ENCODE measurements at regions not wholly inside any gene's neighbourhood (a gene's known extent, or its start where the extent isn't known, plus 50 kb on each side); places are given as distances from the start of the nearest gene placed in this dataset.

- no peak for TF ChIP-seq ZFX (IDR thresholded peaks at IDR 0.05; ENCODE audit: borderline replicate concordance)
- no peak for TF ChIP-seq CTCF (IDR thresholded peaks at IDR 0.05)
- no peak overlapping the region for H3K27ac ChIP-seq
Measured at GRCh38 chr2:109058802-109059201, 69.8 kb upstream of the EDAR start.

GRCh38 chr2:109058191-109058632 is 69.2 kb upstream of the EDAR start:
- TF ChIP-seq ZFX (IDR thresholded peaks at IDR 0.05; ENCODE audit: borderline replicate concordance) (no peak), CTCF (IDR thresholded peaks at IDR 0.05) (no peak)
- H3K27ac ChIP-seq, result no peak overlapping the region

- no peak overlapping the region for H3K27ac ChIP-seq
- TF ChIP-seq ZFX (IDR thresholded peaks at IDR 0.05; ENCODE audit: borderline replicate concordance), result no peak
- no peak for TF ChIP-seq CTCF (IDR thresholded peaks at IDR 0.05)
Measured at GRCh38 chr2:109057686-109058085, 68.7 kb upstream of the EDAR start.

GRCh38 chr2:109055435-109055834 is 66.4 kb upstream of the EDAR start:
- no peak for TF ChIP-seq CTCF (IDR thresholded peaks at IDR 0.05)
- TF ChIP-seq ZFX (IDR thresholded peaks at IDR 0.05; ENCODE audit: borderline replicate concordance), result no peak
- no peak overlapping the region for H3K27ac ChIP-seq

- TF ChIP-seq CTCF (IDR thresholded peaks at IDR 0.05) (no peak), ZFX (IDR thresholded peaks at IDR 0.05; ENCODE audit: borderline replicate concordance) (no peak)
- no peak overlapping the region for H3K27ac ChIP-seq
Measured at GRCh38 chr2:109054865-109055264, 65.8 kb upstream of the EDAR start.

GRCh38 chr2:109053716-109054115 is 64.7 kb upstream of the EDAR start:
- TF ChIP-seq ZFX (IDR thresholded peaks at IDR 0.05; ENCODE audit: borderline replicate concordance) (no peak), CTCF (IDR thresholded peaks at IDR 0.05) (no peak)
- no peak overlapping the region for H3K27ac ChIP-seq

- H3K27ac ChIP-seq, result no peak overlapping the region
- no peak for TF ChIP-seq ZFX (IDR thresholded peaks at IDR 0.05; ENCODE audit: borderline replicate concordance)
- TF ChIP-seq CTCF (IDR thresholded peaks at IDR 0.05), result no peak
Measured at GRCh38 chr2:109052922-109053321, 63.9 kb upstream of the EDAR start.
